NCI-H2081 treated with DMSO at 0.1 percent for 48 hours (cell line): ENCODE measurements at regions not wholly inside any gene's neighbourhood (a gene's known extent, or its start where the extent isn't known, plus 50 kb on each side); places are given as distances from the start of the nearest gene placed in this dataset.

ENCODE experiments used
- DNase-seq: peaks from one replicate; lab custom pipeline; 2025; lab: John Stamatoyannopoulos, UW

DNA sequence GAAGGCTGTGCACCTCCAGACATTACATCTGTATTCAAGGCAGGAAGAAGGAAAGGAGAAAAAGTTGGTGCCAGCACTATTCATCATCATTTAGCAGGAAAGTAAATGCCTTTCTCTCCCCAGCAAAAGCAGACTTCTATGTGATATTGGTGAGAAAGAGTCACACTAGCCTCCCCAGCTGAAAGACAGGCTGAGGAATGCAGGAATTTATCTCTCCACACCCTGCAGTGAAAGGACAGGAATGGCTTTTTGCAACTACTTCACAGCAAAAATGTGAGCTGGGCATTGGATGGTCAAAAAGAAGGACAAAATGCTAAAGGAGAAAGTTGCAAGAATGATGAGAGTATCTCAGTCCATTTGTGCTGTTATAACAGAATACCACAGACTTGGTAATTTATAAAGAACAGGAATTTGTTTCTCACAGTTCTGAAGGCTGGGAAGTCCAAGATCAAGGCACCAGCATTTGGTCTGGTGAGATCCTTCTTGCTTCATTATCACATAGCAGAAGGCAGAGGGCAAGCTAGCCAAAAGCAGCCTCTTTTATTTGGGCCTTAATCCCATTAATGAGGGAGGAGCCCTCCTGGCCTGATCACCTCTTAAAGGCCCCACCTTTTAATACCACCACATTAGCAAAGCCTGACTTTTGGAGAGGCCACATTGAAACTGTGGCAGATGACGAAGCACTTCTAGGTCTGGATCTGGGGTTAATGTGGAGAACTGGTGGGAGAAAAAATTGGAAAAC, 388.1 kb upstream of the SLC14A2 start:
- DNase-seq: no peak

DNA sequence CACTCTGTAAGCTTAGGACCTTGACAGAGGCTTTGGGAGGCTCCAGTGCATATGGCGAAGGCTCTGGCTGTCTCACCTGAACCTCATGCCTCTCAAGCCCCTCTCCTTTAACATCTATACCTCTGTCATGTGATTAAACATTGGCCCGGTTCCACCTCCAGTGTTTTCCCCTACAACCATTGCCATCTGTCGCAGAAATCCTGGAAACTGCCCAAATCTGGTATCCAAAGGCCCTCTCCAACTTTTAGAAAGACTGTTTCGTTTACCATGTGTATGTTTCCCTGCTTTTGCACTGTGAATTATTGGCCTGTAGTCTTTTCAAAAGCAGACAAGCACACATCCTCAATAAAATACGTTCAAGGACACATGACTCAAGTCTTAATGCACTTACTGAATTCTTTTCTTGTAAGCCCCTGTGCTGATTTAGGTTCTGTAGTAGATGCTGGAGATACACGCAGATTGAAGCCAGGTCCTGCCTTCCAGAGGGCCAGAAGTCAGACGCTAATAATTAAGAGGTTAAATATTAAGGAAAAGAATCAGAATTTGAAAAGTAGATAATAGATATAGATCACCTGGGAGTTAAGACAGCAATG, 386.4 kb upstream of the SLC14A2 start:
- no peak for DNase-seq

DNA sequence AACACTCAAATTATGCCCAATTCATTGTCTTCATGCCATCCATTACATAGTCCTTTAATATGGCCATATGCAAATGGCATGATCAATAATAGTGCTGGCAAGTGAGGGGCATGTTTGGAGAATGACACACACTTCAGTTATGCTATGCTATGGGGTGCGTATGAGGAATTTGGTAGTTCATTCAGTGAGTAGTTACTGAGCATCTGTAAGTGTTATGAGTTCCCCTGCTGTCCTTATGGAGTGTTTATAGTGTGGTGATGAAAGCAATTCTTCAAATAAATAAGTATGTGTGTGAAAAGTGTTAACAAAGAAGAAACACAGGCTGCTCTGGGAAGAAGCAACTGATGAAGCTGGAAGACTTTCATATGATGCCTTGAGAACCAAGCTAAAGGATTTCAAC, 383.7 kb upstream of the SLC14A2 start:
- no peak for DNase-seq

DNA sequence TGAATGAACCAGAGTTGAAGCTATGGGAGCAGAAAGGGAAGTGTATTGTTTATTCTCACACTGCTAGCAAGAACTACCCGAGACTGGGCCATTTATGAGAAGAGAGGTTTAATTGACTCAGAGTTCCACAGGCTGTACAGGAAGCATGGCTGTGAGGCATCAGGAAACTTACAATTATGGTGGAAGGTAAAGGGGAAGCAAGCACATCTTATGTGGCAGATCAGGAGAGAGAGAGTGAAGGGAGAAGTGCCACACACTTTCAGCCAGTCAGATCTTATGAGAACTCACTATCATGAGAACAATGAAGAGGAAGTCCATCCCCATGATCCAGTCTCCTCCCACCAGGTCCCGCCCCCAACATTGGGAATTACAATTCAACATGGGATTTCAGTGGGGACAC, 383.2 kb upstream of the SLC14A2 start:
- no peak for DNase-seq

DNA sequence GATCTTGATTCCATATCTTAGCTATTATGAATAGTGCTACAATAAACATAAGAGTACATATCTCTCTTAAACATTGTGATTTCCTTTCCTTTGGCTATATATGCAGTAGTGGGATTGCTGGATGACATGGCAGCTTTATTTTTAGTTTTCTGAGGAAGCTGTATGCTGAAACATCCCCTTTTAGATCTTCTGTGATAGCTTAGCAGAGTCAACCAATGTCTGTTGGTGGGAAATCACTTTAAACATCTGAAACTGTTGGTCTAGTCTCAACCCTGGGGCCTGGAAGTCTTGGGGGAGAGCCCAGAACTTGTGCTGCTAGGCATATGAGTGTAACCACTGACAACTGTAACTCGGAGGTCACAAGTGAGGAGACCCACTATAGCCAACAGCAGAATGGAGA, 378.6 kb upstream of the SLC14A2 start:
- DNase-seq: no peak

DNA sequence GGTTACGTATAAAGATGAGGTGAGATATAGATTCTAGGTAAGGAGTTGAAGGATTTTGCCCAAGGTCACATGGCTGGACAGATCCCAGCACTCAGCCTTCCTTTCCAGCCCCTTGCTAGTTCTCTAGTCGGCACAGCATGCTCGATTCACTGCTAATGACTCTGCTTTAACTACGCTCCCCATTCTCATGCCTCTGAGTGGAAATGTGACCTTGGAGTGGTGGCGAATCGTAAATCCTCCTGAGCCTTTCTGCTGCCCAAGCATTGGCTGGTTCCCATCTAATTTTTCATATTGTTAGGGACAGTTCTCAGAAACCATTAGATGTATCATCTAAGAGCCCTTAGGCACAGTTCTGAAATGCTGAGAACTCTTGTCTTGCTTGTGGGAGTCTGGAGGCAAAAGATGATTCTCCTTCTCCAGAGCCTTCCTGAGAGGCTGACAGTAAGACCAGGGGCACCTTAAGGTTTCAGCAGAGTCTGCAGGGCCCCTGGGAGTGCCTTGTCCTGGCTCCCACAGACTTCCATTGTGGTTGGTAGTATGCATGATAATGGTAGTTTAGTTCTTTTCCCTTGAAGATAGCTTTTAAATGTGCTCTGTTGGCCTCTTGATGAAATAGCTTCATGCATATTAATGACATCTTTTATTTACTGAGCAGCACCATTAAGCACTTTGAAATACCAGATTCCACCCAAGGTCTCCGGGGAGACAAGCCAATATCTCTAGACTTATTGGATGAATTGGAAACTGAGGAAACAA, 377.8 kb upstream of the SLC14A2 start:
- DNase-seq: no peak

DNA sequence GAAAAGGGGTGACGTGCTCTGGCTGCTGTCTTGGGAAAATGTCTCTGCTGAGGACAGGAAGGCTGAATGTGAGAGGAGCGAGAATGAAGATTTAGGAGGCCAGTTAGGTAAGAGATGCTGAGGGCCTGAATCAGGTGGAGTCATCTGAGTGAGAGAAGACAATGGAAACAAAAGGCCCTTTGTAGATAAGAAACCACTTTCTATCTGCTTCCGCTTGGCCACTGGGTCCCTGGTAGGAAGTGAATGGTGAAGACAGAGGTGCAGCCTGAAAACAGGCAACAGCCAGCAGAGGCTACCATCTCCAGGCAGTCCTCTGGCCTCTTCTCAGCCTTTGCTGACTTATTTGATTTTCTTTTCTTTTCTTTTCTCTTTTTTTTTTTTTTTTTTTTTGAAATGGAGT, 374.0 kb upstream of the SLC14A2 start:
- DNase-seq: no peak

DNA sequence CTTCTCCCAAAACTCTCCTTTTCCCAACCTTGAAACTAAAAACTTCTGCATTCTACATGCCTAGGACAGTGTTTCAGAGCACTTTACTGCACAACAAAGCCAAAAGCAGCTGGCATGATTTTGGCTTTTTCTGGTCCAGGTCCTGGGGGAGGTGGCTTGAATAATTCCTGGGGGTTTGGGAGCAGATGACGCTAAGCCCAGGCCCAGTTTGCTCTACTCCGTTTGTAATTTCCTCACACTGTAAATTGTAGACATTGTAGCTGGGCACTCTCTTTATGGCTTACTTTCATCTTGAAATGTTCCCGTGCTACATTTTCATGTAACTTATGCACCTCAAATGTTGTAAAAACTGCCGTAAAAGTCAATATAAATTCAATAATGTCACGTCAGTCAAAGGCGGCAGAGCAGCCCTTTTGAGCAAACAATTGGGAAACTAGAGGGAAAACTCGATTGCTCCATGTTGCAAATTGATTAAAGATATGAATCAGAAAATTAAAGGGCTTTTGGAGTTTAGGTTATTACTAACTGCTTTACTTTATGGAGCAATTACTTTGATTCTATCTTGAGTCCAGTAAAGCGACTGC, 373.2 kb upstream of the SLC14A2 start:
- DNase-seq: no peak

DNA sequence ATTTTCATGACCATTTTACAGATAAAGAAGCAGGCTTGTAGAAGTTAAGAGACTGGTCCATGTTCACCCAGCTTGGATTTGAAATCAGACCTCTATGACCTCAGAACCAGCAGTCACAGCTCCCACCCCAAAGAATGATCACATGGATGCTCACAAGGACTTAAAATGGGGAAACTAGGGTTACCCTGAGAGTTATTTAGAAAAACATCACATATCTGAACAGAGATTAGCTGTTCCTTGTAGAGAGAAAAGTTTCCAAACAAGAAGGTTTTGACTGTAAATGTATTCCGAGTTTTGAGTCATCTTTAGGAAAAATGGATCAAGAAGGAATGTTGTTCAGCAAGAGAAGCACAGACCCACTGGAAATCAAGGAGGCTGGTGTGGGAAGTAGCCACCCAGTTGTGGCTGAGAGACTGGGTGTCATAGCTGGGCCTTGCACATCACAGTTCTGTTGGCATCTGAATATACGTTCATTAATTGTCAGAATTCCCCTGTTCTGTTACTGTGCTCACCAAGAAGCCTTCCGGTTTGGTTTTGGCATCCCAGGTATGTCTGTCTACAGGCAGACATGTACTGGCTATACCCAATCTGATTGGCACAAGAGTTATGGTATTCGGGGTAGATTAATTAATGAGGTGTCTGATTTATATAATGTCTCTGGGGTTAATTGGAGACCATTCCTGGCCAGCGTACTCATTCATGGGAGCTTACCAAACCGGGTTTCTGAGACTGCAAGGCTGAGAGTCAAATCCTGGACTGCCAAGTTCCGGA, 371.8 kb upstream of the SLC14A2 start:
- no peak for DNase-seq

DNA sequence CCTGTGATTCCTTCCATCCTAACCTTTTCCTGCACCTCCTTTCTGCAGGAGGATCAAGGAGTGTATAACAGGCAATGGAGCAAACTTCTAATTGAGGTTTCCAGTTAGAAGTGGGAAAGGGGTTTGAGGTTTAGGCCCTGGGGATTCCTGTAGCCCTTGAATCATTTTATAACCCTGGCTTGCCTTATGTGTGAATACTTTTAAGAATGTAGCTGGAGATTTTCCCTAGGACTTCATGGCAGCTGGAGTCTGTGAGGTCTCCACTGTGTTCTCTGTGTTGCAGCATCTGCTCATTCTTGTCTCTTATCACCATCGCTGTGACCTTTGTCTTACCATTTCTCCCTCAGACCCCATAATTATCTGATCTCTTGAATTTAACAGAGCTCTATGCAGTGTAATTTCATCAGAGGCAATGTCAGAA, 370.2 kb upstream of the SLC14A2 start:
- no peak for DNase-seq

DNA sequence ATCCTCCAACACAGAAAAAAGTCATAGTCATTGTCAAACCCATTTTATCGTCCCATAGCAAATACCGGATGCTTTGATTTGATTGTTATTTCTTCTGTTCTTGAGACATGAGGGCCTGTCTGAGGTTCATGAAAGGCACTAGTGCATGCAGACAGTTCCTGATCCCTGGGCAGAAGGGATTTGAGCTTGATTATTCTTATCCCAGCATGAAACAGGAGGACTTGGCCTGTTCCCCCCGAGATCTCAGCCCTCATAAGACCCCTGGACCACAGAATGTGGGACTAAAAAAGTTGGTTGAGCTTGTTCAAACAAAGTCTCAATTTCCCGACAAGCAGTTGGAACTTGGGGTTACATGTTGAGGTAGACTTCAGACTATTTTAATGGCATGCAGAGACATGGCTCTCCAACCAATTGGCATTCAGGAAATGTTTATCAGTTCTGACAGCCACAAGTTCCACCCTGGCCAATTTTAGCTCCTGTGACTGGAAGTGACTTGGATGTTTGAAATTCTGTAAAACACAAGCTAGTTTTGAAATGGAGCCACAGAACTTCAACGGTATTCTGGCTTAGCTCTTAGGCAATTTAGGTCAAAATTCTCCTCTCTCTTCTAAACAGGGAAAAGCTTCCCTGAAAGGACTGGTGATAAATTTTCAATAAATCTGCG, 366.9 kb upstream of the SLC14A2 start:
- no peak for DNase-seq

DNA sequence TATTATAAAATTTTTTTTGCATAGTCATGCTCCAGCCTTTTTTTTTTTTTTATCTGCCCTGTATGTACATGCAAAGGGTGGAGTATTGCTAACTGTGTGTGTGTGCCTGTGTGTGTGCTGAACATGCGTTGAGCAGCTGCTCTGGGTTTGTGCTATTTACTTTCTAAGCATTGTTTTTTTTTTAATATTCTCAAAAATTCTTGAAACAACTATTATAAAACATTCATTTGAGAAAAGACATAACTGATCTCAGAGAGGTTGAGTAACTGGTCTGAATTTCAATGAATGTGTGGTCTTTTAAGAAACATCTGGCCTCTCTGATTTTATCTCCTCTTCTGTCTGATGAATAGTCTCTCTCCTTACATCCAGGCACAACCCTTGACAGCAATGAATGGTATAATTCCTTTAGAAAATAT, 366.0 kb upstream of the SLC14A2 start:
- no peak for DNase-seq

DNA sequence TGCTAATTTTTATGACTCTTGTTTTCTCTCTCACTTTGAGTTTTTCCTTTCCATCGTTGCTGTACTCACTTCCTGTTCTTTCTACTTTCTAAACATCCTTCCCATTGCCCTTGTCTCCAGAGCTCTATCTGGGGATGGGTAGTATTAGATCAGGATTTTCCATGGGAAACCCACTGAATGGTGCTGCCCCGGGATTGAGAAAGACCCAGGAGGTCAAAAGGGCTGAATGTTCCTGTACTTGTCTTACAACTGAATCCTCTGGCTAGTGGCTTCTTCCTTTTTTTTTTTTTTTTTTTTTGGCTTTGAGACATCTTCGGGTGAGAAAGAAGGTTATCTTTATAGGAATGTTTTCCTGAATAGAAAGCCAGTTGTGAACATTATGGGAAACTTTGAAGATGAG, 364.8 kb upstream of the SLC14A2 start:
- DNase-seq: no peak

DNA sequence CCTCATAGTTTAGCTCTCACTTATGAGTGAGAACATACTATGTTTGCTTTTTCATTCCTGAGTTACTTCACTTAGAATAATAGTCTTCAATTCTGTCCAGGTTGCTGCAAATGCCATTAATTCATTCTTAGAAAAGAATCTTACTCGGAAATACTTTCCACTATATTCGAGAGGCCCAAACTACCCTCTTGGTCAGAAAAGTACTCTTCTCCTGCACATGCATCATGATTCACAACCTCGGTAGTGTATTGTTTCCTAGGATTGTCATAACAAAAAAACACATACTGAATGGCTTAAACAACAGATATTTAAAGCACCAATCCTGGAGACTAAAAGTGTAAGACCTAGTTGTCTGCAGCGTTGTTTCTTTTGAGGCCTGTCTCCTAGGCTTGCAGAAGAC, 364.0 kb upstream of the SLC14A2 start:
- no peak for DNase-seq

DNA sequence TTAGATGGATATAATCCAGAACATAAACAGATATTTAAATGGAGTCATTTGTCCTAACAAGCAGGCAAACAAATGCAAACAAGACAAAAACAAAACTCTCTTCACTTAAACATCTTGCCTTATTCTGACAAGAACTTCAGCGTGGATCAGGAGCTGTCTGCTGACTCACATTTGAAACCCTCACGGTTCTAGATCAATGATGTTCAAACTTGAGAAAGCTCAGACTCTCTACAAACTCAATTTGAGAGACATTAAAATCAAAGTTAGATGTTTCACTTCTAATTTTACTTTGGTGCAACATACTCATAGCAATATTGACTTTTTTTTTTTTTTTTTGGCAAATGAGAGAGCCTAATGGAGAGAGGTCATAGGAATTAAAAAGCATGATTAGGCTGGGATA, 362.8 kb upstream of the SLC14A2 start:
- no peak for DNase-seq

DNA sequence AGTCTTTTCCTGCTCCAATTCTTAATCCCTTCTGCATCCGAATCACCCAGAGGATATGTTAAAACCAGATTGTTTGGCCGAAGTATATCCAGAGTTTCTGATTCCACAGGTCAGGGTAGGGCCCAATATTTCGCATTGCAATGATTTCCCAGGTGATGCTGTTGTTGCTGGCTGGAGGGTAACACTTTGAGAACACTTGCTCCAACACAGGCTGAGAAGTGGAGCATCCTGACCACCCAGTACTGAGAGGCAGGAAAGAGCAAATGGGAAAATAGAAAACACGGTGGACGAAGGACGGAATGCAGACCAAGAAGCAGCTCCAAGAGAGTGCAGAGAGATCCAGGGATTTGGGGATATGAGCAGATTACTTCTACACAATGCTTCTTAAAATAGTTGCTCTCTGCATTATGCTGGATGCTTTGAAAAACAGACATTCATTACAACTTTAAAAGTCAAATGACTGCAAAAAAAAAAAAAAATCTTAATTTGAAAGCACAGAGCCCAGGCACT, 362.2 kb upstream of the SLC14A2 start:
- DNase-seq: no peak

DNA sequence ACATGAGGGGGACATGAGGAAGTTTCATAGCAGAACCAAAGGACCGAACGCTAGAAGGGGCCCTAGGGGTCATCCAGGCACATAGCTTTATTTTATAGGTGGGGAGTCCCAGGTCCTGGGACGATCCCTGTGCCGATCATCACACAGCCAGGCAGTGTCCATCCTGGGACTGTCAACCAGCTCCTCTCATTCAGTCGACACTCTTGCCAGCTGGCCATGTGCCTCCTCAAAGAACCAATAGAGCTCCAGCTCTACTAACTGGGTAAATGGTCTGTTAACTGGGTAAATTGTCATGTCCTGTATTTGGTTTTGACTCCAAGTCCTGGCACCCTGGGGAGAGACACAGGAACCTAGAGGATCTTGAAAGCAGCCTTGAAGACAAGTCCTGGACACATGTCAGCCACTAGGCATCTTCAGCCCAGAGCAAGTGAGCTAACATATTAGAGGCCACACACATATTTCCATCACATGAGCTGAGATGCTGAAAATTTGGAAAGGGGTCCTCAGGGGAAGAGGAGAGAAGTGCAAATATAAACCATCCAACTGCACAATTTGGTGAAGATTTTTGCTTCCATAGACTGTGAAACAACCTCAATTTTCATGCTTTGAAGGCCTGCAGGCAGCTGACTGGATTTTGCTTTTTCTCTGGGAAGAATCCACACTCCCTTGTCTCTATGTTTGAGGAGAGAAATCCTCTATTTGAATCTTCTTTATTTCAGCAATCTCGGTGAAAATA, 361.1 kb upstream of the SLC14A2 start:
- DNase-seq: no peak

DNA sequence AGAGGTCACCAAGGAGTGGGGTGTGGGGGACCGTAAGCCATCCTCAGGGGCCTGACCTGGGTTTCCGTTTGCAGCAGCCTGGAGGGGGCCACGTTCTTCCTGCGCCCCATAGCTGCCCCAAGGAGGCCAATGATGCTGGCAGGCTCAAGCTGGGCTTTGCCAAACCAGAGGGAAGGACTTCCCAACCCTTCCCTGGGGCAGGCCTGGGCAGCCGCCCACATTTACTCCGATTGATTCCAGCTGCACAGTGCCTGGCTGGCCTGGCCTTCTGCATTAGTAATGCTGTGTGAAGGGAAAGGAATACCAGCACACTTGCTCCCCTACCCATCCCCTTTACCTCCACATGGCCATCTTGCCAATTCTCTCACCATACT, 360.6 kb upstream of the SLC14A2 start:
- DNase-seq: no peak

DNA sequence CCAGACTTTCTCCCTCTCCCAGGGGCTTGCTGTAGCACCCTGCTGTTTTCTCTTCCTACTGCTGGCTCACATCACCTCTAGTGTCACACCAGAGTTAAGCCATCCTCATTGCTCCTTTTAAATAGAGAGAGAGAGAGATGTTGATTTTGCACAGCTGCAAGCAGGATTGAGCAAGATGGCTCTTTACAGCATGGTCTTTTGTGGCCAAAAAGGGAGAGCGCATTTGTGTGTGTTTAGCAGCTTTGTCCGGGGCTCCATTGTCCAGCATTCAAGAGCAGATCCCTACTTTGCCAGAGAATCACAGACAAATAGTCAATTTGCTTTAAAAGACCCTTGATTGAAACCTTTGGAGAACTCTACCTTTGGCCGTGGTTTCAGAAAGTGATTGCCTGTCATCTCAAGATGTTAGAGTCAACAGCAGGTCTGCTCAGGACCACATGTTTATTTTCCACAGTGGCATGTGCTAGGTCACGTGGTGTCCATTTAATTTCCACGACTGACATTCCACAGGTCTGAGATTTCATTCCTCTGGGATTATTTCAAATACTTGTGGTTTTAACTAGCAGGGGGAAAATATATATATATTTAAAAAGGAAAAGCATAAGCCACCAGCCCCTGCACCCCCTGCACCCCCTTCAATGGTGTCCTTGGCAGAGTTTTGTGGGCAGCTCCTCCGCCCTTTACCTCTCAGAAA, 359.9 kb upstream of the SLC14A2 start:
- no peak for DNase-seq

DNA sequence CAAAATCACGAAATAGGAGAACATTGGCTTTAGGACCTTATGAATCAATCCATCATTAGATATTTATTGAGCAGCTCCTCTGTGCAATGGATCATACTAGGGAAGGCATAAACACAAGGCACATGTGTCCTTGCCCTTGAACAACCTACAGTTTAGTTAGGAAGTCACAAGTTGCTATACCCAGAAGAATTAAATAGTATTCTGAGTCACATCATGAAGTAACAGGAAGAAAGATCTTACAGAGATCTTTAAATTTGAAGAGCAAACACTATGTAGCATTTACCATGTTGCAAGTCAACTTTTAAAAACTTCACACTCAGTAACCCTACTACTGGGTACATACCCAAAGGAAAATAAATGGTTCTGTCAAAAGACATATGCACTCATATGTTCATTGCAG, 355.2 kb upstream of the SLC14A2 start:
- no peak for DNase-seq
